Chondrocyte (in vitro differentiated cells): ENCODE measurements at regions not wholly inside any gene's neighbourhood (a gene's known extent, or its start where the extent isn't known, plus 50 kb on each side); places are given as distances from the start of the nearest gene placed in this dataset.

Experiments used
- DNase-seq: peaks from one replicate; pipeline ENCODE4 v3.0.0; 2021; ENCODE audit warnings: mixed read lengths, low spot score
- H3K27ac Mint-ChIP-seq: one replicate; pipeline ENCODE4 v1.8.0; 2021; ENCODE audit warnings: mild to moderate bottlenecking, moderate library complexity, mixed read lengths; ENCODE audit not compliant: unreplicated experiment
- H3K27me3 Mint-ChIP-seq: 2 replicates; pipeline ENCODE4 v1.8.0; 2021; ENCODE audit warnings: low read depth, mixed read lengths
- H3K36me3 Mint-ChIP-seq: 2 replicates; pipeline ENCODE4 v1.8.0; 2021; ENCODE audit warnings: low read depth, mixed read lengths
- H3K4me1 Mint-ChIP-seq: 2 replicates; pipeline ENCODE4 v1.8.0; 2021; ENCODE audit warnings: low read depth, mild to moderate bottlenecking, mixed read lengths
- H3K4me3 Mint-ChIP-seq: one replicate; pipeline ENCODE4 v1.8.0; 2021; ENCODE audit warnings: mild to moderate bottlenecking, moderate library complexity, mixed read lengths; ENCODE audit not compliant: unreplicated experiment
- H3K9me3 Mint-ChIP-seq: 2 replicates; pipeline ENCODE4 v1.8.0; 2021; ENCODE audit warnings: low read depth, mixed read lengths
- TF ChIP-seq, protein P1 (sequence below): fragments of 200-600 bp; sonication (generic); IDR thresholded peaks from 2 replicates; pipeline ENCODE4 v1.5.0; 2021; ENCODE audit warnings: antibody characterized with exemption, mild to moderate bottlenecking, moderate library complexity

DNA sequence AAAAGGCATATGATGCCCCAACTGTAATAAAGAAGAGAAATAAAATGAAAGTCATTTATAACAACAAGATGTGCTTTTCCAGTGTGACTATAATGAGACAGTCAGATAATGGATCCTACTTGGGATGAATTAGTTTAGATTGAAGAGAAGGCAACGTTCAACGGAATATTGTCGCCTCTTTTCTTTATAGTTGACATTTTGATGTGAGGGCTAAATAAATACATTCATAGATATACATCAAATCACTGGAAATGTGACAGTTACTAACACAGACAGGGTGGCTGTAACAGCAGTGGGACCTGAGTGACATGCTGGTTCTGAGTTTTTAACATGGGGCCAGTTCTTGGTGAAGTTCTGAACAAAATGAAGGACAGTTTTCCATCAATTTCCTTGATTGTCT is 61.1 kb upstream of the ATP2B2 start:
- TF ChIP-seq, protein P1, sequence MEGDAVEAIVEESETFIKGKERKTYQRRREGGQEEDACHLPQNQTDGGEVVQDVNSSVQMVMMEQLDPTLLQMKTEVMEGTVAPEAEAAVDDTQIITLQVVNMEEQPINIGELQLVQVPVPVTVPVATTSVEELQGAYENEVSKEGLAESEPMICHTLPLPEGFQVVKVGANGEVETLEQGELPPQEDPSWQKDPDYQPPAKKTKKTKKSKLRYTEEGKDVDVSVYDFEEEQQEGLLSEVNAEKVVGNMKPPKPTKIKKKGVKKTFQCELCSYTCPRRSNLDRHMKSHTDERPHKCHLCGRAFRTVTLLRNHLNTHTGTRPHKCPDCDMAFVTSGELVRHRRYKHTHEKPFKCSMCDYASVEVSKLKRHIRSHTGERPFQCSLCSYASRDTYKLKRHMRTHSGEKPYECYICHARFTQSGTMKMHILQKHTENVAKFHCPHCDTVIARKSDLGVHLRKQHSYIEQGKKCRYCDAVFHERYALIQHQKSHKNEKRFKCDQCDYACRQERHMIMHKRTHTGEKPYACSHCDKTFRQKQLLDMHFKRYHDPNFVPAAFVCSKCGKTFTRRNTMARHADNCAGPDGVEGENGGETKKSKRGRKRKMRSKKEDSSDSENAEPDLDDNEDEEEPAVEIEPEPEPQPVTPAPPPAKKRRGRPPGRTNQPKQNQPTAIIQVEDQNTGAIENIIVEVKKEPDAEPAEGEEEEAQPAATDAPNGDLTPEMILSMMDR: no peak
- no peak overlapping the region for H3K4me3 Mint-ChIP-seq
- peaks cover 57% of the 10 kb centered on the region for H3K27me3 Mint-ChIP-seq
- no peak overlapping the region for H3K27ac Mint-ChIP-seq
- H3K9me3 Mint-ChIP-seq: no peaks in the 10 kb centered on the region
- no peaks in the 10 kb centered on the region for H3K4me1 Mint-ChIP-seq
- no peak for DNase-seq
- peaks cover 1% of the 10 kb centered on the region for H3K36me3 Mint-ChIP-seq

- TF ChIP-seq, protein P1: no peak
- Mint-ChIP-seq H3K27ac (no peak overlapping the region), H3K27me3 (peaks cover 63% of the 10 kb centered on the region)
These were observed 63.2 kb upstream of the ATP2B2 start for GRCh38 chr3:10568549-10568948.

DNA sequence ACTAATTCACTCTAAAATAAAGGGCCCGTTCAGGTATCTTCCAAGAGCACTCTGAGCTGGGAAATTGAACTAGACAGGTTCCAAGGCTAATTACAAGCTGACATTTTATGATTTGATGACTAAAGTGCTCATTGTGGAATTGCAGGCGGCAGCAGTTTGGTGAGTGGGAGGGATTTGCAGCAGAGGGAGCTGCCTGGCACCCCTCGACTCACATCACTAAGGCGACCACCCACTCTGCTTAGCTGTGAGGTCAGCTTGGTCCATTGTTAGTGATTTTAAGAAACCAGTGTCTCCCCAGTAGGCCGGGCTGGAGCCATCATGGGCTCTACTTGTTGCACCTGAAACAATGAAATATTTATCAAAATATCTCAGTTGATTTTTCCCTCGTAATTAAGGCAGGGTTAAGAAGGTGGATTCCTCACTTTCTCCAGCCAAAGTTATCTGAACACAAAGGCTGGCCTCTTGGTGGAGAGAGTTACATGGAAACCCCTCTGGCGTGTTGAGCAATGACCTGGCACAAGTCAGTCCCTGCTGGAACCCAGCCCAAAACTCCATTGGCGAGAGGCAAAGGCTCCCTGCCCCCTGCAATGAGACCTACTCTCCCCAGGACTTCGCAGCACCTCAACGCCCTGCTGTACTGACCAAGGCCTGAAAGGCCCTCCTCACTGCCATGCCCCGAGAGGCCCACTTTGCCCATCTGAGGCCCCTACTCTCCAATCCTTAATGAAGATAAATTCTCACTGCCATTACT is 65.0 kb upstream of the ATP2B2 start:
- no peak for DNase-seq
- no peaks in the 10 kb centered on the region for H3K36me3 Mint-ChIP-seq
- peaks cover 58% of the 10 kb centered on the region for H3K27me3 Mint-ChIP-seq
- H3K9me3 Mint-ChIP-seq: peaks cover 4% of the 10 kb centered on the region
- no peak overlapping the region for H3K4me3 Mint-ChIP-seq
- TF ChIP-seq, protein P1: no peak
- no peak overlapping the region for H3K27ac Mint-ChIP-seq
- H3K4me1 Mint-ChIP-seq: no peaks in the 10 kb centered on the region

More at GRCh38 chr3:10568549-10568948, 63.2 kb upstream of the ATP2B2 start:
- no peak for DNase-seq
- no peak overlapping the region for H3K4me3 Mint-ChIP-seq
- peaks cover 1% of the 10 kb centered on the region for H3K36me3 Mint-ChIP-seq
- H3K9me3 Mint-ChIP-seq: peaks cover 4% of the 10 kb centered on the region
- no peaks in the 10 kb centered on the region for H3K4me1 Mint-ChIP-seq

- H3K4me1 Mint-ChIP-seq: no peaks in the 10 kb centered on the region
- no peak overlapping the region for H3K27ac Mint-ChIP-seq
- H3K9me3 Mint-ChIP-seq: peaks cover 4% of the 10 kb centered on the region
- TF ChIP-seq, protein P1: no peak
- H3K36me3 Mint-ChIP-seq: no peaks in the 10 kb centered on the region
- H3K27me3 Mint-ChIP-seq: peaks cover 40% of the 10 kb centered on the region
- no peak for DNase-seq
- H3K4me3 Mint-ChIP-seq: no peak overlapping the region
These were observed 68.8 kb upstream of the ATP2B2 start for GRCh38 chr3:10574101-10574620.

DNA sequence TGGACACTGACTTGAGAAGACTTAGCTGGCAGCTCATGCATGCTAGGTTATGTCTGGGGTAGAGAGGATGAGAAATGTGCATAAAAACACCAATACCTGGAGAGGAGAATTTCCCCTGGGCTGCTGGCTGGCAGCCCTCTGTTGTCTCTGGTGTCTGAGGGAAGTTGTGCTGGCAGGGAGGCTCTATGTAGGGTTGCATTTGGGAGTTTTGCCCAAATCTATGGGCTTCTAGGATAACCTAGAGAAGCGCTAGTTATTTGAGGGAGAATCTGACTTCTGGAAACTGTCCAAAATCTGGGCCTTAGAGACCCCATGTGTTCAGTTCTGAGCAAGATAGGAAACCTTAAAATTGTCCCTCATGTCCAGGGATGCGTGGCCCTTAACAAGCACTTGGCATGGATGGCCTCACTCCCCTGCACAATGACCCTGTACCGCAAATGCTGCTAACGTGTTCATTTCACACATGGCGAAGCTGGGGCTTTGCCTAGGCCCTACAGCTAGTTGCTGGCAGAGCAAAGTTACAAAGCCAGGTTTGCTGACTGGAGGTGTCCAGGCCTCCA is 70.3 kb upstream of the ATP2B2 start:
- Mint-ChIP-seq H3K4me1 (no peaks in the 10 kb centered on the region), H3K9me3 (peaks cover 4% of the 10 kb centered on the region), H3K4me3 (no peak overlapping the region), H3K27ac (no peak overlapping the region), H3K36me3 (no peaks in the 10 kb centered on the region), H3K27me3 (peaks cover 43% of the 10 kb centered on the region)
- no peak for DNase-seq
- TF ChIP-seq, protein P1: no peak
